ENCODE measurements at regions not wholly inside any gene's neighbourhood (a gene's known extent, or its start where the extent isn't known, plus 50 kb on each side); places are given as distances from the start of the nearest gene placed in this dataset.

GRCh38 chr9:134214386-134214765, 50.0 kb upstream of the RNU6ATAC start:
- ATAC-seq (no peak), DNase-seq (peak; percentile 35)
- Histone ChIP-seq H3K4me1 (peaks cover 24% of the 10 kb centered on the region), H3K4me3 (no peak overlapping the region), H3K9me3 (no peaks in the 10 kb centered on the region), H3K27ac (peak overlapping the region; percentile 67), H3K36me3 (no peaks in the 10 kb centered on the region), H3K27me3 (ENCODE audit: low read depth) (no peaks in the 10 kb centered on the region)
- intact Hi-C loops (cut with DNase I), result no loop called here
- no peak for TF ChIP-seq CTCF (IDR thresholded peaks at IDR 0.05)

GRCh38 chr9:134214766-134215419, 50.5 kb upstream of the RNU6ATAC start:
- no peaks in the 10 kb centered on the region for H3K9me3 ChIP-seq
- peaks cover 24% of the 10 kb centered on the region for H3K4me1 ChIP-seq
- intact Hi-C loops (cut with DNase I), result no loop called here
- DNase-seq, result peak; percentile 45
- no peak for TF ChIP-seq CTCF (IDR thresholded peaks at IDR 0.05)
- peak overlapping the region; percentile 67 for H3K27ac ChIP-seq
- no peaks in the 10 kb centered on the region for H3K36me3 ChIP-seq
- H3K27me3 ChIP-seq (ENCODE audit: low read depth), result no peaks in the 10 kb centered on the region
- no peak overlapping the region for H3K4me3 ChIP-seq
- no peak for ATAC-seq

GRCh38 chr9:134215420-134215698, 51.0 kb upstream of the RNU6ATAC start:
- Histone ChIP-seq H3K27me3 (ENCODE audit: low read depth) (no peaks in the 10 kb centered on the region), H3K36me3 (no peaks in the 10 kb centered on the region), H3K27ac (peak overlapping the region; percentile 67), H3K4me1 (peaks cover 24% of the 10 kb centered on the region), H3K4me3 (no peak overlapping the region), H3K9me3 (no peaks in the 10 kb centered on the region)
- DNase-seq, result no peak
- no peak for ATAC-seq
- intact Hi-C loops (cut with DNase I), result no loop called here
- no peak for TF ChIP-seq CTCF (IDR thresholded peaks at IDR 0.05)

GRCh38 chr9:134215699-134216448, 51.5 kb upstream of the RNU6ATAC start:
- peak; percentile 47 for DNase-seq
- Histone ChIP-seq H3K4me1 (peaks cover 24% of the 10 kb centered on the region), H3K9me3 (no peaks in the 10 kb centered on the region), H3K4me3 (no peak overlapping the region), H3K27ac (peak overlapping the region; percentile 67), H3K36me3 (no peaks in the 10 kb centered on the region), H3K27me3 (ENCODE audit: low read depth) (no peaks in the 10 kb centered on the region)
- intact Hi-C loops (cut with DNase I), result no loop called here
- ATAC-seq, result no peak
- no peak for TF ChIP-seq CTCF (IDR thresholded peaks at IDR 0.05)

GRCh38 chr9:134216449-134216951, 52.1 kb upstream of the RNU6ATAC start:
- Histone ChIP-seq H3K27me3 (ENCODE audit: low read depth) (no peaks in the 10 kb centered on the region), H3K4me3 (no peak overlapping the region), H3K27ac (peak overlapping the region; percentile 67), H3K9me3 (no peaks in the 10 kb centered on the region), H3K4me1 (peaks cover 24% of the 10 kb centered on the region), H3K36me3 (no peaks in the 10 kb centered on the region)
- peak; percentile 25 for DNase-seq
- TF ChIP-seq CTCF (IDR thresholded peaks at IDR 0.05), result no peak
- ATAC-seq, result no peak
- intact Hi-C loops (cut with DNase I), result no loop called here

All from lower lobe of right lung (tissue), 2 donors.